SK-N-SH treated with all-trans-retinoic acid at 6 μM for 48 hours (cell line): ENCODE measurements at regions not wholly inside any gene's neighbourhood (a gene's known extent, or its start where the extent isn't known, plus 50 kb on each side); places are given as distances from the start of the nearest gene placed in this dataset.

Source experiments
- BACH2 ChIP-seq: fragments of 250-450 bp; sonication (Bioruptor Pico); IDR thresholded peaks from 2 replicates; pipeline ENCODE4 v1.9.0; 2021; ENCODE audit warnings: mild to moderate bottlenecking, borderline replicate concordance
- RARB ChIP-seq: fragments of 250-450 bp; sonication (Bioruptor Pico); IDR thresholded peaks from 2 replicates; pipeline ENCODE4 v1.8.0; 2021; ENCODE audit warnings: mild to moderate bottlenecking, moderate library complexity
- TF ChIP-seq, protein P1 (sequence below): fragments of 250-450 bp; sonication (Bioruptor Pico); IDR thresholded peaks from 2 replicates; pipeline ENCODE4 v1.5.1; 2020; ENCODE audit warnings: low read depth, mild to moderate bottlenecking, moderate library complexity

DNA sequence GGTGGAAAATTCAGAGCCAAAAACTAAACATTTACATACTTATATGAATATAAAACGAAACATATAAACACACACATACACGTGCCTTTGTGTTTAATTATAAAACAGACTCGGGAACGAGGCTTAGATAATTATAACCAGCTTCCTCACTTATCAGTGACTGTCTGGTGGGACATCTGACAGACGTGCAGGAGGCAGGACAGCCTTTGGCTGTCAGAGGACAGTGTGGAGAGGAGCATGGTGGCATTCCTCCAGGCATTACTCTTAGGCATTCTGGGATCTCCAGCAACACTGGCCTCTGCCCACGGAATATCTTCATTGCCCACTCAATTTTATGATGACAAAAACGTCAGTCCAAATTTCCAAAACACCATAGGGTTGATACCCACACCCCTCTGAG lies 262.2 kb upstream of the NFE2L3 start:
- no peak for TF ChIP-seq BACH2 (CRISPR knock-in tag)
- no peak for TF ChIP-seq RARB
- TF ChIP-seq, protein P1, sequence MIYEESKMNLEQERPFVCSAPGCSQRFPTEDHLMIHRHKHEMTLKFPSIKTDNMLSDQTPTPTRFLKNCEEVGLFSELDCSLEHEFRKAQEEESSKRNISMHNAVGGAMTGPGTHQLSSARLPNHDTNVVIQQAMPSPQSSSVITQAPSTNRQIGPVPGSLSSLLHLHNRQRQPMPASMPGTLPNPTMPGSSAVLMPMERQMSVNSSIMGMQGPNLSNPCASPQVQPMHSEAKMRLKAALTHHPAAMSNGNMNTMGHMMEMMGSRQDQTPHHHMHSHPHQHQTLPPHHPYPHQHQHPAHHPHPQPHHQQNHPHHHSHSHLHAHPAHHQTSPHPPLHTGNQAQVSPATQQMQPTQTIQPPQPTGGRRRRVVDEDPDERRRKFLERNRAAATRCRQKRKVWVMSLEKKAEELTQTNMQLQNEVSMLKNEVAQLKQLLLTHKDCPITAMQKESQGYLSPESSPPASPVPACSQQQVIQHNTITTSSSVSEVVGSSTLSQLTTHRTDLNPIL = no peak
